ENCODE measurements at regions not wholly inside any gene's neighbourhood (a gene's known extent, or its start where the extent isn't known, plus 50 kb on each side); places are given as distances from the start of the nearest gene placed in this dataset.

- TF ChIP-seq, protein P1, sequence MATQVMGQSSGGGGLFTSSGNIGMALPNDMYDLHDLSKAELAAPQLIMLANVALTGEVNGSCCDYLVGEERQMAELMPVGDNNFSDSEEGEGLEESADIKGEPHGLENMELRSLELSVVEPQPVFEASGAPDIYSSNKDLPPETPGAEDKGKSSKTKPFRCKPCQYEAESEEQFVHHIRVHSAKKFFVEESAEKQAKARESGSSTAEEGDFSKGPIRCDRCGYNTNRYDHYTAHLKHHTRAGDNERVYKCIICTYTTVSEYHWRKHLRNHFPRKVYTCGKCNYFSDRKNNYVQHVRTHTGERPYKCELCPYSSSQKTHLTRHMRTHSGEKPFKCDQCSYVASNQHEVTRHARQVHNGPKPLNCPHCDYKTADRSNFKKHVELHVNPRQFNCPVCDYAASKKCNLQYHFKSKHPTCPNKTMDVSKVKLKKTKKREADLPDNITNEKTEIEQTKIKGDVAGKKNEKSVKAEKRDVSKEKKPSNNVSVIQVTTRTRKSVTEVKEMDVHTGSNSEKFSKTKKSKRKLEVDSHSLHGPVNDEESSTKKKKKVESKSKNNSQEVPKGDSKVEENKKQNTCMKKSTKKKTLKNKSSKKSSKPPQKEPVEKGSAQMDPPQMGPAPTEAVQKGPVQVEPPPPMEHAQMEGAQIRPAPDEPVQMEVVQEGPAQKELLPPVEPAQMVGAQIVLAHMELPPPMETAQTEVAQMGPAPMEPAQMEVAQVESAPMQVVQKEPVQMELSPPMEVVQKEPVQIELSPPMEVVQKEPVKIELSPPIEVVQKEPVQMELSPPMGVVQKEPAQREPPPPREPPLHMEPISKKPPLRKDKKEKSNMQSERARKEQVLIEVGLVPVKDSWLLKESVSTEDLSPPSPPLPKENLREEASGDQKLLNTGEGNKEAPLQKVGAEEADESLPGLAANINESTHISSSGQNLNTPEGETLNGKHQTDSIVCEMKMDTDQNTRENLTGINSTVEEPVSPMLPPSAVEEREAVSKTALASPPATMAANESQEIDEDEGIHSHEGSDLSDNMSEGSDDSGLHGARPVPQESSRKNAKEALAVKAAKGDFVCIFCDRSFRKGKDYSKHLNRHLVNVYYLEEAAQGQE (IDR thresholded peaks at IDR 0.05; ENCODE audit: low read depth, low read length): no peak
- TF ChIP-seq, protein P2, sequence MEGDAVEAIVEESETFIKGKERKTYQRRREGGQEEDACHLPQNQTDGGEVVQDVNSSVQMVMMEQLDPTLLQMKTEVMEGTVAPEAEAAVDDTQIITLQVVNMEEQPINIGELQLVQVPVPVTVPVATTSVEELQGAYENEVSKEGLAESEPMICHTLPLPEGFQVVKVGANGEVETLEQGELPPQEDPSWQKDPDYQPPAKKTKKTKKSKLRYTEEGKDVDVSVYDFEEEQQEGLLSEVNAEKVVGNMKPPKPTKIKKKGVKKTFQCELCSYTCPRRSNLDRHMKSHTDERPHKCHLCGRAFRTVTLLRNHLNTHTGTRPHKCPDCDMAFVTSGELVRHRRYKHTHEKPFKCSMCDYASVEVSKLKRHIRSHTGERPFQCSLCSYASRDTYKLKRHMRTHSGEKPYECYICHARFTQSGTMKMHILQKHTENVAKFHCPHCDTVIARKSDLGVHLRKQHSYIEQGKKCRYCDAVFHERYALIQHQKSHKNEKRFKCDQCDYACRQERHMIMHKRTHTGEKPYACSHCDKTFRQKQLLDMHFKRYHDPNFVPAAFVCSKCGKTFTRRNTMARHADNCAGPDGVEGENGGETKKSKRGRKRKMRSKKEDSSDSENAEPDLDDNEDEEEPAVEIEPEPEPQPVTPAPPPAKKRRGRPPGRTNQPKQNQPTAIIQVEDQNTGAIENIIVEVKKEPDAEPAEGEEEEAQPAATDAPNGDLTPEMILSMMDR (IDR thresholded peaks at IDR 0.05): no peak
- TF ChIP-seq POLR2AphosphoS5 (IDR thresholded peaks at IDR 0.05; ENCODE audit: low read depth, low read length) (no peak), TAF1 (IDR thresholded peaks at IDR 0.05; ENCODE audit: borderline replicate concordance, low read depth, low read length) (no peak)
Observed at GRCh38 chrX:19177721-19178120, 55.5 kb upstream of the ADGRG2 start.
